ENCODE measurements at regions not wholly inside any gene's neighbourhood (a gene's known extent, or its start where the extent isn't known, plus 50 kb on each side); places are given as distances from the start of the nearest gene placed in this dataset.
"Not testable (repeated sequence)": the region's sequence is repeated elsewhere in the genome, so short reads cannot be mapped to it uniquely, and the experiment has no call there.

DNA sequence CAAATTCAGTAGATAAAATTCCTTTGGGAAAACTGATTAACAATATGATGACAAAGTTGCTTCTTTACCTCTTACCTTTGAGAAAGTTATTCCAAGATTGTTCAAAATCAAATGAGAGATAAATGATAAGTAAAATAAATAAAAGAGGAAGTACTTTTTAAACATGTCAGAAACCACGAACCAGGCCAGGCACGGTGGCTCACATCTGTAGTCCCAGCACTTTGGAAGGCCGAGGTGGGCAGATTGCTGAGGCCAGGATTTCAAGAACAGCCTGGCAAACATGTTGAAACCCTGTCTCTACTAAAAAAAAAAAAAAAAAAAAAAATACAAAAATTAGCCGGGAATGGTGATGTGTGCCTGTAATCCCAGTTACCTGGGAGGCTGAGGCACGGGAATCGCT lies 296.6 kb downstream of the HGF start:
- DNase-seq, result no peak

DNA sequence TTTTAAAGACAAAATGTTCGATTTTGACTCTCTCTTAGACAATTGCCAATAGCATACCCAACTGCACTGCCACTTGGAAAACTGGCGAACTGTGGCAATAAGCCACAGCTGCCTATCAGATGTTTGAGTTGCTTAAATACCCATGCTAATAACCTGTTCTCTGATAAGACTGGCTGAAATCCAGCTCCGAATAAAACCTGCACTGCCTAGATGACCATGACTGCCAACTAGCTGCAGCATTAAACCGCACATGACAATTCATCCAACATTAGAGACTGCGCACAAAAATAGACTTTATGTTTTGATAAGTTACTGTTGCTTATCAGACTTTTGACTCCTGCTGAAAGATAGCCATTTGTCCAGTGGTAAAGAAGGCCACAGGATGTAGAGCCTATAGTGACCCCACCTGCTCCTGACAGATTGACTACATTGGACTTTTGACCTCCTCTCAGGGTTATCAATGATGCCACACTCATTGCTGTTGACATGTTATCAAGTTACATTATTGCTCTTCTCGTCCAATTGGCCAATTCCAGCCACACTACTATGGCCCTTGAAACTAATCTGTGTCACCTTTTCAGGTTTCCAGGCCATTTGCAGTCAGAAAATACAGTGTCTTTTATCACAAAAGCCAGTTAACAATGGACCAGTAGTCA lies 299.0 kb downstream of the HGF start:
- DNase-seq, result no peak

DNA sequence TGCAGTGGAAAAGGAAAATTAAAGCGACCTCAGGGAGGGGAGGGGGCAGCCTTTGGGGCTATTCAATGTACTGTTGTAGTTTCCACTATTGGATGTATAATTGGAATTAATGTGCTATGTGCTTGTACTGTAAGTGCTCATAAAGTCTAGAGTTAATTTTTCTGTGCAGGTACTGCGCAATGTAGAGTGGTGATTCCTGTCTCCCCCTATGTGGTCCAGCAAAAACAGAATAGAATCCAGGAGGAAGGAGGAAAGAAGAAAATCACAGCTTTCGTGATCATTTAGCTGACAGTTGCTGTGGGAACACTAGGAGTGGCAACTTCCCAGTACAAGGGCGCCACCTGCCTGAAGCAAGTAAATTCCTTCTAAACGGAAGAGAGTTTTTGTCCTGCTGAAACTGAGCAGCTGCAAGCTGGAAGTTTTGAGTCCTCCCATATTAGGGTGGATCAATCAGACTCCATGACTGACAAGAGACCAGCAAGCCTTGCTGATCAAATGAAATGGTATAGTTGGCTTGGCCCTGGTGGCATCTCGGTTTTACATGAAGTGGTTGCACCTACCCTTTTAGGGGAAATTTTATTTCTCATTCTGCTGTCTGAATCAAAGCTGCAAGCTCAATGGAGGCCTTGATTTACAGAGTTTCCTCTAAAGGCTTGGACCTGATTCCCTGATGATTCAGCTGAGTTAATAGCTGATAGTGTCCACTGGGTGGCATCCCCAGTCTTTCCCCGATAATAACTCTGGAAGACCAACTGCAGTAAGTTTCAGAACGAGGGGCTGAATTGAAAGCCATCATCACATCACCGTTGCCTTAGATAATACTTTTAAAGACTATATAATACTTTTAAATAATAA lies 299.8 kb downstream of the HGF start:
- peak; percentile 63 for DNase-seq

DNA sequence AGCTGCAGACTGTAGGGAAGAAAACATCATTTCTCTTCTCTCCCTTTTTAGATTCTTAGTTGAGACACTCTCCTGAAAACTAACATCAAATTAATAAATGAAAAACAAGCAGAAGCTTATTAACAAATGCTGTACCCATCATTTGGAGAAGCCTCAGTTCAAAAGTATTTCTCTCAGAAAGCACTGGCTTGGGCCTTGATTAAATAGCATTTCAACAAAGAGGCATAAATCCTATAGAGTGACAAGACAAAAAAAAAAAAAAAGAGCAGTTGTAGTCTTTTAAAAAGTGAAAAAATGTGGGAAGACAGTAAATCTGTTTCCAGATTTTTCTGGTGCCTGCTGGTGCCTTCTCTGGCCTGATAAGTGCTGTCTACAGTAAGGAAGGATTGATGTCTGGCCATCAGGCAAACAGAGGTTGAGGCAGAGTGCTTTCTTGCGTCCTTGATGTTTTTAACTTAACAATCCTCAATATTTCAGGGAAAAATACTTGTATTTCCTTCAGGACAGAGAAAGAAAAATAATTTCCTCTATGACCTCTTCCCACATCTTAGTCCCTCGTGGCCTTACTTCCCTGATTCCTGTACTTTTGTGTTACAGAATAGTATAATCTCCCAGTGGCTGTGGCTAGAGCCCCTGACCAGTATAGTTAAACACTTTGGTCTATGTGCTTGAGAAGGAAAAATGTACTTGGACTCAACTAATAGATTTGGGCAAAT lies 300.5 kb downstream of the HGF start:
- no peak for DNase-seq

DNA sequence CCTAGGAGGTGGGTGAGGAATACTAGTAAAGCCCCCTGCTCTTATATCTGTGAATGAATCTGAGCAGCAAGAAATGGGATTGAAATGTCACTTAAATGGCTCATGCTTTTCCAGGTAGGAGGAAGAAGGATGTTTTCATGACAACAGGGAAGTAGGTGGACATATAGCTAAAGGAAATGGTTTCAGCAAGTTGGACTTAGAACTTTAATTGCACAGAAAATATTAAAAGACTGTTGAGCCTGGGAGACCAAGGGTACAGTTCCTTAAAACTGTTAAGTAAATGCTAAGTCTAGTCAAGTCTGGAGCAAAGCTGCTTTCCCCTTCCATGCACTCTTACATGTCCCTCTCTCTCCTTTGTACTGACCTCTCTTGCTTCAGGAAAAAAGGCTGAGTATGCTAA lies 301.3 kb downstream of the HGF start:
- no peak for DNase-seq

DNA sequence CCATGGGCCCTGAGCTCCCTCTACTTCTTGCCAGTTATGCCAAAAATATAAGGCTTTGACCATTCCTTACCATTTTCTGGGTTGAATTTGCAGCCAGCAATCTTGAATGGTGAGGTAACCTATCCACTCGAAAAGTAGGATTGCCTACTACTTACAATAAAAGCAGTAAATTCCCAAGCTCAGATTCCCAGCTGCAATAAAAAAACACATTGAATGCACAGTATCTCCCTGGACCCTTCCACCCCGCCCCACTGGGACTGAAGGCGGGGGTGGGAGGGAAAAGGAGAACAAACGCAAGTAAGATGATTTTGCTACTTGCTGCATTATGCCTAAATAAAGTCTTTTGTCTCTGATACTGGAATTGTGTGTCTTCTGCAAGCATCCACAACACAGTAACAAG lies 301.9 kb downstream of the HGF start:
- no peak for DNase-seq

DNA sequence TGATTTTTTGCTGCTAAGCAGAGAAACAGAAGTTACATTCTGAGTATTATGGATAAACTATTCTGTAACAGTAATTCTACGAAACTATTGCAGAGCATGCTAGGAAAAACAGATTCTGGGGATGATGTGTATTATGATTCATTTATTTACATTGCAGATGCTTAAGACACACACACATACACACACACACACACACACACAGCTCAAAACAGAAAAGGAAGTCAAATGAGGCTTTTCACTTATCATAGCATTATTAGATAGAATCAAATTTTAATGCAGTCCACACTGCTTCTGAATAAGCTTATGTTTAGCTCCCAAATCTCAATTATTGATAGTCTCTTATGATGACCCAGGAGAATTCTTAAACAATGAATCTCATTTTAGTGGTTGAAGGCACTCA lies 307.2 kb downstream of the HGF start:
- no peak for DNase-seq

DNA sequence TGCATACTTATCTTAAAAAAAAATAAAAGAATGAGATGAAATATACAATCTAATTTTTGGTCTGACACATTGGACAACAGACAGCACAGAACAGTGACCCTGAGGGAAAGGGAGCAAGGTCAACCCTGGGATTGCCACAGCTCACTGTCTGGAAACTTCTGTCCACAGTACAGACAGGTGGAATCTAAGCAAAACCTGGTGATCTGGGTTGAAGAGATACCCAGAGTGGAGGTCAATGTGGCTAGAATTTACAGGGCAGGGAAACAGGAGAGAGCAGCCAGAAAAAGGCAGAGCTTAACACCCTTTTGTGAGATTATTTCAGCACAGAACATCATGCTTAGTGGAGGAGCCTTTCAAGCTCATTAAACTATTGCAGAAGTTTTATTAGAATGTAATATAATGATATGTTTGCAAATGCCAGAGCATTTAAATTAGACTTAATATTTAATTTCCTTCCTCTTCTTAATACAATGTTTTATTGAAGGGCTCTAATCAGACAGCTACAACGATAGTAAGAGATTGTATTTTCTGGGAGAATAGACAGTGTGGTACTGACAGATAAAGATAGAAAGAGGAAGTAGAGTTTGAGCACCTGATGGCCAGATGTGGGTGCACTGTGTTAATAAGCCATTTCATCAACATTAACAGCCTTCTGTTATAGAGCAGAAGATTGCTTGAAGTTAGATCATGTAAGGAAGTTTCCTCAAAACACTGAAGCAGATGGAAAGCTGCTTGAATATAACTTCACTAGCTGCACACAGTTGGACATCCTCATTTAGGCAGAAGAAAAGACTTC lies 309.4 kb downstream of the HGF start:
- DNase-seq, result no peak

DNA sequence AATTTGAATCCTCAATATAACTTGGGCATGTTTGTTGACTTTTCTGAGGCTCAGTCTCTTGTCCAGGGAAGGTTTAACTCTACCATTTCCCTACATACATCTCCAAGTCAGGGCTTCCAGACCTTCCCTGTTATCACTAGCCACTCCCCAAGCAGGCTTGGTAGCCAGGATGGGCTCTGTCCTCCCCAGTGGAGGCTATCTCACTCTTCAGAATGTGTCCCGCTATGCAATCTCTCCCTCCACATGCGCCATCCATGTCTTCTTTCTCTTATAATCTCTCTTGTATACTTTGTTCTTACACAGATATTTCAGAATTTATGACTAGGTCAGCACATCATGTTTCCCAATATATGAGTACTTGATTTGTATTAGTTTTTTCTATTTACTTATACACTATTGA lies 310.4 kb downstream of the HGF start:
- DNase-seq, result no peak

DNA sequence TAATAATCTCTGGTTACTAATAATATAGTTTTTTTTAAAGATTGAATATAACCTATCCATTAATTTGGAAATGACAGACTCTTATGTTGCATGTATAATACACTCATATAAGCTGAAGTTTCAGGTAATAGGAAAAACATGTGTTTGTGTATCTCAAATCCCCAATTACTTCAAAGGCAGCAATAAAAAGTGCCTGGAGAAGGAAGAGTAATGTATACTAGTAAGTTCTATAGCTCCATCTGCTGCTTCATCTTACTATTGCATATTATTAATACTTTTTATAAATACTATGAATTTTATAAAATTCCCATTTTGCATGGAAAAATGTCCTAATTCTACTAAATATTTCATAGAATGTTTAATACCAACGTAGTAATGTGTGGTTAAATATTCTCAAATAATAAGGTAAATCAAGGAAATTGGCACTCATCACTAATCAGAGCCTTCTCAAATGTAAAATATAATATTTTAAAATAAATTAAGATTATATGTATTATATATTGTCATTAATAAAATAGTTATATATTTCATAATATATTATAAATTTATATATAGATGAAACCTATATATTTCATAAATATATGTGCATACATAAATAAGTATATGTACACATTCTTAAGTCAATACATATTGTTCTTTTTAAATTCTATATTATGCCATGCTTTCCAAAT lies 311.9 kb downstream of the HGF start:
- DNase-seq, result peak; percentile 45

DNA sequence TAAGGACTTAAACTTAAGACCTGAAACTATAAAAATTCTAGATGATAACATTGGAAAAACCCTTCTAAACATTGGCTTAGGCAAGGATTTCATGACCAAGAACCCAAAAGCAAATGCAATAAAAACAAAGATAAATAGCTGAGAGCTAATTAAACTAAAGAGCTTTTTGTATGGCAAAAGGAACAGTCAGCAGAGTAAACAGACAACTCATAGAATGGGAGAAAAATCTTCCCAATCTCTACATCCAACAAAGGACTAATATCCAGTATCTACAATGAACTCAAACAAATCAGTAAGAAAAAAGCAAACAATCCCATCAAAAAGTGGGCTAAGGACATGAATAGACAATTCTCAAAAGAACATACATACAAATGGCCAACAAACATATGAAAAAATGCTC lies 316.1 kb downstream of the HGF start:
- DNase-seq, result not testable (repeated sequence)

DNA sequence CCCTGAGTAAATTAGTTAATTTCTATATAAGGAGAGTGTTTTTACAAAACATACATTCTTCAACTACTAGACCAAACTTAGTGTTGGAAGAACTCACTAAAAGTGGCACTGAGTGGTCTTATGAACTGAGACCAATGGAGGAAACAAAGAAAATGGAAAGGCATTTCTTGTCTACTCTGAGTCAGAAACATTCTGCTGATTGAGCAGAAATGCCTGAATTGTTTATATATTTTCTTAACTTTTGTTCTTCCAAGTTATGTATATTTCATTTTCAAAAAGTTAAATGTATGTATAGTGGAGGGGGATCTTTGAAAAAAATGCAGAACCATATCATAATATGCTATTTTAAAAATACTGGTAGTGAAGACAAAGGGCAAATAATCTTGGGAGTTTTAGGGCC lies 320.7 kb downstream of the HGF start:
- DNase-seq, result no peak

DNA sequence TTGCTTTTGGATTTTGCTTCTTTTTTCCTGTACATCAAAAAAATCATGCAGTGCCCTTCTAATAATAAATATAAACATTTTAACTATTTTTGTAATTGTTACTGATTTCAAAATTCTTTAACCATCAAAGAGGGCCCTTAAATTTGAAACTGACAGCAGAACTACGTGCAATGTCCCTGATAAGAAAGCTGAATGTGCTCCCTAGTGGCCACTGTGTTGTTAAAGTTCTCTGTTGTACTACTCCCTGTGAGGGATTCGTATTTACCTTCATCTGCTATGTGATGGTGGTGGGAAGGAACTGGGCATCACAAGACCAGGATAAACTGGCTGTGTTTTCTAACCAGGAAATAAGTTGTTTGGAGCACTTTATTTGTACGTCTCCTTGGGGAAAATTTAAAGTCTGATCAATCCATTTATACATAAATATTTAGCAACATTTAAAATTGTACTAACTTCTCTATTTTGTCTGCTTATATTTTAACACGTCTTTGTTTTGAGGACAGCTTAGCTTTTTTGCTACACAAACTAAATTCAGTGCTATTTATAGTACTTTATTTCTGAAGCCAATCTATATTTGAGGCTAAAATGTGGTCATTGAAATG lies 322.4 kb downstream of the HGF start:
- DNase-seq, result peak; percentile 27

DNA sequence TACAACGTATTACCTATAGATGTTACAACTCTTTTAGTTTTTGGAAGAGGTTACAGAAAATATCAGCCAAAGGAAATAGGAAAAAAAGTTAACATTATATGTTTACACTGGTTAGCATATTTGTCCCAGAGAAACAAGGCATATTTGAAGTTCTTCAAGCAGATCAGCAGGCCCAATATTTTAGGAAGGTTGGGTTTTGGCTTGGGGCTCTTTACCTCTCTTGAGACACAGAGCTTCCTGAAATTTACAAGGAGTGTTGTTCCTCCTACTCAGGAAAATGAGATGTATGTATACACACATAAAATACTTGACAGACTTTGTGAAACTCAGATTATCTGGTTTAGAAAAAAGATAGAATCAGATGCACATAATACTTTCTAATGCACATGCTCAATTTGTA lies 323.6 kb downstream of the HGF start:
- DNase-seq, result no peak

DNA sequence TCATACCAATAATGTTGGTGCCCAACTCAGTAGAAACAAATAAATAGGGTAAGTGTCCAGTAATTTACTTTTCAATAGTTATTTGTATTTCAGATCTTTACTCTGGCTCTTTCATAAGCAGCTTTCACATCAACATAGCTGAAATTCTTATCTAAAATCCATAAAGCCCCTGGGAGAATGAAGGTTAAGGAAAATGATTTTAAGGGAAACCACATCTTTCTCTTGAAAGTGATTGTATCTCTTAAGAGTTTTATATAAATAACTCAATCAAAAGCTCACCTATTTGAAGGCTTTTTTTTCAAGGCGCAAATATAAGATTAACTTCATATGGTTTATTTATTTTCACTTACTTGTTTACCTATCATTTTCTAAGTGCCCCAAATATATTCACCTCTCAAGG lies 324.4 kb downstream of the HGF start:
- no peak for DNase-seq

DNA sequence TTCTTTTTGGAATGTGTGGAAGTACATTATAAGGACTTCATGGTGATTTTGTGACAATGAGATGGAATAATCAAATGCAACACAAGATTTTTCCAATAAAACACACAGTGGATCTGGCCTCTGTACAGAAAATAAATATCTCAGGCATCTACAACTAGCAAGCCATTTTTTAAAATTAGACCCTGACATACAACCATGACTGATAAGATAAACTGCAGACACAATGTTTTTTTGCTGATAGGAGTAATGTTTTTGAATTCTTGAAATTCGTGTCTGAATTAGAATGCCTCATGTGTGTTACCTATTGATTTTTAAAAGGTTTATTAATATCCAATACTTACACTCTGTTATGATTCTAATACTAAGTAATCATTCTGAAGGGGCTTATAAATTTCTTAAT lies 328.1 kb downstream of the HGF start:
- no peak for DNase-seq

DNA sequence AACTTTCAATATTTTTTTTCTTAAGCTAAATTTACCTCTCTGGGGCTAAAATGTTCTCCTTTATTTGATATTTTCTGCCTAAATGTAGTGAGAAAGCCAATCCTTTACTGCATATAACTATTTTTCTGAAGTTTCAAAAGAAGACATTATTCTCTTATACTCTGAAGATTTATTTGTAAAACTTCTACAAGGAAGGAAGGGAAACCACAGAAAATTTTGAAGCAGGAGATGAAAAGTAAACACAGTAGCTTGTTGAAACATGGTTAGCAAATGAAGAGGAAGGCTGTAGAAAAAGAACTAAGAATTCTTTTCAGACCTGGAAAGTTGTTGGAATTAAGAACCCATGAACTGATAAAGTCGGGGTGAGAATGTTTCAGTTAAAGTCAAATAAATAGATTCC lies 330.3 kb downstream of the HGF start:
- no peak for DNase-seq

DNA sequence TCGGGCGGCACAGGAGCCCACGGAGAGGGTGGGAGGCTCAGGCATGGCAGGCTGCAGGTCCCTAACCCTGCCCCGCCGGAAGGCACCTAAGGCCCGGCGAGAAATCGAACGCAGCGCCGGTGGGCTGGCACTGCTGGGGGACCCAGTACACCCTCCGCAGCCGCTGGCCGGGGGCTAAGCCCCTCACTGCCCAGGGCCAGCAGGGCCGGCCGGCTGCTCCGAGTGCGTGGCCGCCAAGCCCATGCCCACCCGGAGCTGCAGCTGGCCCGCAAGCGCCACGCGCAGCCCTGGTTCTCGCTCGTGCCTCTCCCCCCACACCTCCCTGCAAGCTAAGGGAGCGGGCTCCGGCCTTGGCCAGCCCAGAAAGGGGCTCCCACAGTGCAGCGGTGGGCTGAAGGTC lies 332.7 kb downstream of the HGF start:
- DNase-seq, result not testable (repeated sequence)

DNA sequence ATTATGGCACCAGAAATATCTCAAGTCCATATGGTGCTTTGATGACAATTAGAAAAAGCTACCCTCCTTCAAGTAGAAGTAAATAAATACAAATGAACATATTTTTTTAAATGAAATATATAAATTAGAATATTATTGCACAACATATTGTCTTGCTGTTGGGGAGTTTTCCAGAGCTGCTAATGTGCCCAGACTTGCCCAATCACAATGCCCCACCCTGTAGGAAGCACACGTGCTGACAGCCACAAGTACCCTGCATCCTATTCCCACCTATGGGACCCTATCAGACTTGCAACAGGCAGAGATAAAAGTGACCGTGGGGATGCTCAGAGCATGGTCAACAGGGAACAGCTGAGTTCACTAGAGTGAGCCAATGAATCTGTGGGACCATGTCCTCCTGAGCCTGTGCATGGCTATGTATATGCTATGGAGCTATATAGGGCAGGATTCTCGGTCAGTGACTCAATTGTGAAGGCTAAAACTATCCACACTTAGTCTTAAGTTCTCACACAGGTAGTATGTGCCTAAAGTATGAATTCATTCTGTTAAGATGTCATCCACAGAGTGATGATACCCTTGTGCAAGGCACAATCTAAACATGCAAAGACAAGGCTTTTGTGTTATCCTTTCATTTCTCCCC lies 336.0 kb downstream of the HGF start:
- DNase-seq, result no peak

DNA sequence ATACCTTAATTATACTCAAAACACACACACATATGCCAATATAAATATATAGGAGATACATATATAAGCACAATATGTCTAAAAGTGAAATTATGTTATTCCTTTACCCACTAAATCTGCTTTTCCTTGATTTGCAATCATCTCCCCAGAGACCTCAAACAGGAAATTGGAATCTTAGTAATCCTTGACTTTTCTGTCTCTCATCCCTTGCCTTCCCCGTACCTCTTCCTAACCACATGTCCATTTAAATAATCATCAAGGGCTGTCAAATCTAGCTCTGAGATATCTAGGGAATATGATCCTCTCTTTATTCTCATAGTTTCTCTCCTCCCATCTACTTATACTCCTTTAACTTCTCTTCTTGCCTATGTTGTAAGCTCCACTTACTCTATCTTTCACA lies 336.6 kb downstream of the HGF start:
- no peak for DNase-seq

DNA sequence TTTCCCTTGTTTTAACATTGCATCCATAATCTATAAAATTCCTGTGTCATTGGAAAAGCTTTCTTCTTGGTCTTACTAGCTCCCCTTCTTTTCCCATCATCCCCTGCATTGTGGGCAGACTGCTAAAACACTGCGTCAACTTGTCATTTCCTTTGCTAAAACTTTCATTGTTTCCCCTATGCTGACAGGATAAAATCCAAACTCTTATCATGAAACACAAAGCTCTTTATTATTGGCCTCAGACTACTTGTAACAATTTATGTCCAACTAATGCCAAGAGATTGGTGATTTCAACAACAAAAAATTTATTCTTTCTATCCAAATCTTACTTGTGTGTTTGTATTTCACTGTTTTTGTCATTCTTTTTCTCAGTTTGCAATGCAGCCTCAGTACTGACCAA lies 339.1 kb downstream of the HGF start:
- DNase-seq, result no peak

DNA sequence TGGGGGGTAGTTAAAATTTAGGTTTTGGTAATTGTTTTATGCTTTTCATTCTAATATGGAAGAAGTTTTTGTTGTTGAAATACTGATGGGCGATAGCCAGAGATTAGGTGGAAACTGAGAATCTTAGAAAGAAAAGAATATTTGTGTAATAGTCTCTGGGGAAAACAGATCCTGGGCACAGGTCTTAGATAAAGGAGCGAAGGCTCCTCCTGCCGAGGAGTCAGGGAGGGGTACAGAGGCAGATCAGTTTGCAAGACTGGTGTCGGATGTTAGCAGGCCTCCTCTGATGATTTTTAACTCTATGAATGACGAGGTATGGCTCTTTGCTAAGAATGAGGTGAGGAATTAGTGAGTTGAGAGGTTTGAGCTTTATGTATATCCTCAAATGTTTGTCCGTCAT lies 339.7 kb downstream of the HGF start:
- no peak for DNase-seq
